Muscle layer of colon (tissue), 2 donors: ENCODE measurements at regions not wholly inside any gene's neighbourhood (a gene's known extent, or its start where the extent isn't known, plus 50 kb on each side); places are given as distances from the start of the nearest gene placed in this dataset.

Experiments
- H3K27ac ChIP-seq: one replicate; pipeline ENCODE4 v1.7.0; 2013; ENCODE audit warnings: low read depth, mild to moderate bottlenecking, low read length, moderate library complexity
- H3K27me3 ChIP-seq, 2 donors: one replicate each; pipeline ENCODE4 v1.7.0; 2013; ENCODE audit warnings: low read length in 2 of 2, mild to moderate bottlenecking in 2 of 2; ENCODE audit not compliant: insufficient read depth in 2 of 2, control insufficient read depth in 1 of 2
- H3K36me3 ChIP-seq: one replicate; pipeline ENCODE4 v1.7.0; 2013; ENCODE audit warnings: mild to moderate bottlenecking, low read length; ENCODE audit not compliant: insufficient read depth
- H3K4me1 ChIP-seq: one replicate; pipeline ENCODE4 v1.7.0; 2013; ENCODE audit warnings: mild to moderate bottlenecking, low read length; ENCODE audit not compliant: insufficient read depth
- H3K4me3 ChIP-seq, 2 donors: one replicate each; pipeline ENCODE4 v1.7.0; 2013; ENCODE audit warnings: low read length in 2 of 2, low read depth in 1 of 2, mild to moderate bottlenecking in 1 of 2, moderate library complexity in 1 of 2
- H3K9ac ChIP-seq: one replicate; pipeline ENCODE4 v1.7.0; 2013; ENCODE audit warnings: low read length
- H3K9me3 ChIP-seq: one replicate; pipeline ENCODE4 v1.7.0; 2013; ENCODE audit warnings: mild to moderate bottlenecking, low read length
- donor health status: abdominal sarcoma.
- donor health status: Adenocarcinoma of cecum.

DNA sequence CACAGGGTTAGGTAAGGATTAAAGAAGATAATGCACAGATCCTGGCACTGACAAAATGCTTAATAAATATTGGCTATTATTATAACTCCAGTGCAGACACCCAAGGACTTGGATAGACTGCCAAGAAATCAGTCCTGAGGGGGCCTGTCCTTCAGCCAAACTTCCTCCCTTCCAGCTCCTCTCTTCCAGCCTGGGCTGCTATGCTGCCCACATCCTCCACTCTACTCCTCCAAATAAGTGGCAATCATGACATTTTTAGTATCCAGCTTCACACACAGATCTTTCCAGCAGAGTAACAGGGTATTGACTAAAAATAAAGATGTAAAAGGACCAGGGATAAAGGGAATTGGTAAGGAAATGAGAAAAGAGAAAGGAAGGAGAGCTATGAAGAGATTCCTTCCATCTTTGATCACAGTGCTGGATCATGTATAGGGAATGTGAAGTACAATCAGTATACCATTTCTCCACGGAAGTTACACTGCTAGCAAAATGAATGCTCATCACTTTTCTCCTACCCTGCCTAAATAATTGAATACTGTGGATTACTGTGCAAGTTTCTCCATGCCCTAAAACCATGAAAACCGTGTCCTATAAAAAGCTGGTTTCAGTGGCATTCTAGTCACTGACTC, 136.0 kb upstream of the OSMR start:
- Histone ChIP-seq H3K9me3 (no peaks in the 10 kb centered on the region), H3K36me3 (no peaks in the 10 kb centered on the region), H3K4me1 (no peaks in the 10 kb centered on the region), H3K9ac (no peak overlapping the region), H3K4me3 (no peak overlapping the region), H3K27me3 (no peaks in the 10 kb centered on the region), H3K27ac (no peak overlapping the region)

DNA sequence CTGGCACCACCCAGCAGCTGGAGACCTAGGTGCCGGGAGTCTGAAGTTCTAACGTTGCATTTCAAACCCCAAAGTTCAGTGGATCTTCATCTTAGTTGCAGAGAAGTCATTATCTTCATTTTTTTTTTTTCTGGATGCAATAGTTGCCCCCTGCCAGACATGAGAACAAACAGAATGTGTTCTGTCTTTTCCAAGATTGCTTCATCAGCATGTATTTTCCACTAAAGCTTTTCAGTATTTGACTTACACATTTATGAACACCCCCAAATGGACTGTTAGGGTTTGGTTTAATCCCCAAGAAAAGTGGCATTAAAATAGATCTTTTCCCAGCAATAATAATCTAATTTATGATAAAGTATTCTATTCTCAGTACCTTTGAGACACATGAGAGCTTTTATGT, 135.2 kb upstream of the OSMR start:
- Histone ChIP-seq H3K4me3 (no peak overlapping the region), H3K36me3 (no peaks in the 10 kb centered on the region), H3K9ac (no peak overlapping the region), H3K27me3 (no peaks in the 10 kb centered on the region), H3K9me3 (no peaks in the 10 kb centered on the region), H3K27ac (no peak overlapping the region), H3K4me1 (no peaks in the 10 kb centered on the region)

DNA sequence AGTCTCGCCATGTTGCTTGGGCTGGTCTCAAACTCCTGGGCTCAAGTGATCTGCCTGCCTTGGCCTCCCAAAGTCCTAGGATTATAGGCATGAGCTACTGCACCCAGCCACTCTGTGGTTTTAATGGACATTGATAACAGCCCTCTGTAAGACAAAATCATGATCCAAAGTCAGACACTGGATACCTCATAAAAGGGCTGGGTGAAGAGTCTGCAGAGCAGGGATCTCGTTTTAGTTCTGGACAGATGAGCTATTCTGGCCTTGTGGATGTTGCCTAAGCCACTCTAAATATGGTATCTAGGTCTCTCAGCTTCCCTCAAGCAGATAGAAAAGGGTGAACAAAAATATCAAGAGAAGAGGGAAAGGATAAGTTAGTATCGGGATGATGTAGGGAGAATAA, 133.4 kb upstream of the OSMR start:
- Histone ChIP-seq H3K36me3 (no peaks in the 10 kb centered on the region), H3K4me1 (no peaks in the 10 kb centered on the region), H3K9ac (no peak overlapping the region), H3K27ac (no peak overlapping the region), H3K4me3 (no peak overlapping the region), H3K27me3 (no peaks in the 10 kb centered on the region), H3K9me3 (no peaks in the 10 kb centered on the region)

DNA sequence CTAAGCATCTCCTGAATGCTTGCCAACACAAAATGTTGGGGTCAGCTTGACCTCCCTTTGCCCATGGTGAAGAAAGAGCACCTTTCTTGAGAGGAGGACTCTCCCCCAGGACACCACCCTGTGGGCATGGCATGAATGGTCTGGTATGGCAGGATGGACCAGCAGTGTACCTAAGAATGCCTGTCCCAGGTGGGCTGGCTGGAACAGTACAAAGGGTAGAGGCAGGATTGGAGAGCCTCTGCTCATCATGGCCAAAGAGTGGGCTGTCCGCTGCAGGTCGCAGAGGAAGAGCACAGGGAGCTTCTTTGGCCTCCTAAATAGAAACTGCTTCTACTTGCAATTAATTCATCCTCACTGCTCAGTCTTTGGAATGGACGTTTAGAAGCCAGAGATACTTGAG, 131.6 kb upstream of the OSMR start:
- H3K27ac ChIP-seq, result no peak overlapping the region
- no peaks in the 10 kb centered on the region for H3K4me1 ChIP-seq
- H3K27me3 ChIP-seq, result no peaks in the 10 kb centered on the region
- H3K36me3 ChIP-seq, result no peaks in the 10 kb centered on the region
- no peak overlapping the region for H3K9ac ChIP-seq
- H3K9me3 ChIP-seq, result no peaks in the 10 kb centered on the region
- H3K4me3 ChIP-seq, result no peak overlapping the region

DNA sequence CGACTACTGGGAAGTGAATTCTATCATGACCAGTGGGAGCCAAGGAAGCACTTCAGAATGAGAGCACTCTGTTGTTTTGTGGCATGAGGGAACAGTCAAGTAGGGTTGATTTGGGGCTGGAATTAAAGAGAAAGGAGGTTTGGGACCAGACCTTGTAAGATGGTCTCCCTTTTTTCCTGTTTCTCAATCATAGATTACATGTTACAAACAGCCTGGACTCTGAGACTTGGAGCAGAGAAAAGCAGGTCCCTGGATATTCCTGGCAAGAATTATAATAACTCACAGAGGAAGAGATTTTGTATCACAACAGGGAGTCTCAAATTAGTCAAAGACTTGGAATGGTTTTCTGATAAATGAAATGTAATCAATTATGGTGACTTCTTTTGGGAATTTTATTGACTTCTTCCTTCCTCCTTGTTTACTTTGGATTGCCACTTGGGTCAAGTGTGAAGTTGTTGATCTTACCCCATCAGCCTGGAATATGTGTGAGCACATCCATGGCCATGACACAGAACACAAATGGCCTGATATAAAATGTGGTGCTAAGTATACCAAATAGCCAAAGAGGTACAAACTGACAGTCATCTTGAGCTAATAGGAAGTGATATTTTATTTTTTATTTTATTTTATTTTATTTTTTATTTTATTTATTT, 131.0 kb upstream of the OSMR start:
- Histone ChIP-seq H3K36me3 (no peaks in the 10 kb centered on the region), H3K27me3 (no peaks in the 10 kb centered on the region), H3K9me3 (no peaks in the 10 kb centered on the region), H3K27ac (no peak overlapping the region), H3K4me3 (no peak overlapping the region), H3K9ac (no peak overlapping the region), H3K4me1 (peaks cover 4% of the 10 kb centered on the region)

DNA sequence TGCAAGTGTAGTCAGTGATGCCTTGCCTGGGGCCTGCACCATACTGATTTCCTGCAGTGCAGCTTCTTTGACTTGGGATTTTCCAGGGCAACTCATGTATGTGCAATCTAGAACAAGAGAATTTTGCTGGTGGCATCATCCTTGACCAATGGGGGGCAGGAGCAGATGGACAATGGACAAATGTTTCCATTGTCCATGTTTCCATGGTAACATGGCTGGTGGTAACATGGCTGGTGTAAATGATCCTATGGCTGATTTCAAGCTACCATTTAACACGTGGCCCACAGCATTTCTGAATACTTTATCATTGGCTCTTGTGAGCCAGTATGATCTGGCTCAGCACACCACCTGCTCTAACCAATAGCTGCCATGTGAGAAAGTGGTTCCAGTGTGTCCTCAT, 130.1 kb upstream of the OSMR start:
- no peaks in the 10 kb centered on the region for H3K27me3 ChIP-seq
- H3K27ac ChIP-seq, result no peak overlapping the region

DNA sequence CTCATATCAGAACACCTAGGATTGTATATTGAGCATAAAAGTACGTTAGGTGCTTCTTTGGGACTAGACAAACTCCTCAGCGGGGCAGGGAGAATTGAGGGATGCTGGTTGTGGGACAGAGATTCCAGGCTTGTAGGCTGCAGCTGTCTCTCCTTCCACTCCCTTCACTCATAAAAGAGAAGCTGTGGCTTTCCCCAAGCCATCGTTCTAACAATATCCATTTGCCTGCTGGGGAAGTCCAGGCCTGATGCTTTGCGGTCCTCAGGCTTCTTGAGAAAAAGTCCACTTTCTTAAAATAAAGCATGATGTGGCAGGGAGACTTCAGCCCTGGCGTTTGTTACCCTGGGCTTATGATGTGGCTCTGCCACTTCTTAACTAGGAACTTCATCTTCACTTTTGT, 129.3 kb upstream of the OSMR start:
- H3K4me1 ChIP-seq, result peaks cover 6% of the 10 kb centered on the region

More for the DNA sequence above, 130.1 kb upstream of the OSMR start:
- no peak overlapping the region for H3K4me3 ChIP-seq
- no peaks in the 10 kb centered on the region for H3K9me3 ChIP-seq
- H3K4me1 ChIP-seq, result peaks cover 6% of the 10 kb centered on the region
- no peak overlapping the region for H3K9ac ChIP-seq
- H3K36me3 ChIP-seq, result no peaks in the 10 kb centered on the region

DNA sequence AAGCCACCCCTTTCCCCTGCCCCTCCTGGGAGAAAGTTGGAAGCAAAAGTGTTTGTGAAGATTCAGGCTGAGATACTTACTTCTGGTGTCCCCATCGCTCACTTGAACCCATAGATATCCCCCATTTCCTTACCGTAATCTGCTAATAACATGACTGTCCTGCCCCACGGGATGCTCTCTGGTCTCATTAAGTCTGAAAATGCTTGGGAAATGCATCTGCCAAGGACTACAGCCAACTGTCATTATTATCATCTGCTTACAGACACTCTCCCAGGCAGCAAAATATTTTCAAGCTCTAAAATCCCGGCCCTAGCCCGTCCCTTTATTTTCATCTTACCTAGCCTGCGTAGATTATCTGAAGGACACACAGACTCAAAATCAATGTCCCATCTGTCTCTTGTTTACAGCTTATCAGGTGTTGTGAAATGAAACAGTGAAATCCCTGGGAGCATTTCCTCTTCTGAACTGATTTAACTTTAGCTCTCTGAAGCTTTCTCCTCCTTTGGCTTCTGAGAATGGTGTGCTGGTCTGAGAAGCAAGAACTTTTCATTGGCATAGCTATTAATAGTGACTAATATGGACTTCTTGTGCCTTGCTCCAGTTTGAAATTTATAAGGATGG, 126.9 kb upstream of the OSMR start:
- Histone ChIP-seq H3K27me3 (no peaks in the 10 kb centered on the region), H3K36me3 (no peaks in the 10 kb centered on the region), H3K9ac (no peak overlapping the region), H3K27ac (peak overlapping the region; percentile 48), H3K4me1 (peaks cover 6% of the 10 kb centered on the region), H3K4me3 (no peak overlapping the region), H3K9me3 (no peaks in the 10 kb centered on the region)

More for the DNA sequence above, 129.3 kb upstream of the OSMR start:
- no peaks in the 10 kb centered on the region for H3K36me3 ChIP-seq
- H3K27me3 ChIP-seq, result no peaks in the 10 kb centered on the region
- H3K9ac ChIP-seq, result no peak overlapping the region
- H3K9me3 ChIP-seq, result no peaks in the 10 kb centered on the region
- H3K4me3 ChIP-seq, result no peak overlapping the region
- H3K27ac ChIP-seq, result no peak overlapping the region

DNA sequence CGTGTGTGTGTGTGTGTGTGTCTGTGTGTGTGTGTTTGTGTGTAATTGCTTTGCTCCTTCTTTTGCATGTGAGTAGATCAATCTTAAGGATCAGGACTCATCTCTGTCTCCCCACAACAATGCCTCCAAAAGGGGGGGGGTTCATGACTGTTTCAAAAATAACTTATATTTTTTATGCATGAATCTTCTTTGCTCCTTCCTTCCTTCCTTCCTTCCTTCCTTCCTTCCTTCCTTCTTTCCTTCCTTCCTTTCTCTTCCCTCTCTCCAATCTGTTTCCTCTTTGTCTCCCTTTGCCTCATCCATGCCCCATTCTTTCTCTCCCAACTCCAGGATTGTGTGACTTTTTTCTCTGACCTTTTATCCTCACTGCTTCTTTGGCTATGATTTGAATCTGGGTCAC, 126.4 kb upstream of the OSMR start:
- Histone ChIP-seq H3K9ac (no peak overlapping the region), H3K27ac (peak overlapping the region; percentile 48)

DNA sequence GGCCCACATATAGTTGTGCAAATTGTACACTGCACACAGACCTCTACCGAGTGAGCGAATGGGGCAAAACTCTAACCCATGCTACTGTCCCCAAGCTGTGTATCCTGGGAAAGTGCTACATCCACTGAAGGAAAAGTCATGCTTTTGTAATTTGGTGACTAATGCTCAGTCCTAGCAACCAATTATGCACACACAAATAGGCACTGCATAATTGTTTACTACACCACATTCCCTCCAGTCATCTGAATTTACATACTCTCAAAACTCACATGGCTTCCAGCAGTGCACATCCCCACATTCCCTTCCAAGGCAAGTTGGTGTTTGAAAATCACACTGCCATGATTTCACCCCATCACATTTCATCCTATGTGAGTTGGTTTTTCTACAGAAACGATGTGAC, 125.9 kb upstream of the OSMR start:
- peaks cover 6% of the 10 kb centered on the region for H3K4me1 ChIP-seq
- H3K9ac ChIP-seq, result no peak overlapping the region
- no peaks in the 10 kb centered on the region for H3K27me3 ChIP-seq
- no peaks in the 10 kb centered on the region for H3K36me3 ChIP-seq
- H3K4me3 ChIP-seq, result no peak overlapping the region
- H3K9me3 ChIP-seq, result no peaks in the 10 kb centered on the region
- H3K27ac ChIP-seq, result no peak overlapping the region

More for the DNA sequence above, 126.4 kb upstream of the OSMR start:
- Histone ChIP-seq H3K4me3 (no peak overlapping the region), H3K36me3 (no peaks in the 10 kb centered on the region), H3K9me3 (no peaks in the 10 kb centered on the region), H3K4me1 (peaks cover 6% of the 10 kb centered on the region), H3K27me3 (no peaks in the 10 kb centered on the region)

DNA sequence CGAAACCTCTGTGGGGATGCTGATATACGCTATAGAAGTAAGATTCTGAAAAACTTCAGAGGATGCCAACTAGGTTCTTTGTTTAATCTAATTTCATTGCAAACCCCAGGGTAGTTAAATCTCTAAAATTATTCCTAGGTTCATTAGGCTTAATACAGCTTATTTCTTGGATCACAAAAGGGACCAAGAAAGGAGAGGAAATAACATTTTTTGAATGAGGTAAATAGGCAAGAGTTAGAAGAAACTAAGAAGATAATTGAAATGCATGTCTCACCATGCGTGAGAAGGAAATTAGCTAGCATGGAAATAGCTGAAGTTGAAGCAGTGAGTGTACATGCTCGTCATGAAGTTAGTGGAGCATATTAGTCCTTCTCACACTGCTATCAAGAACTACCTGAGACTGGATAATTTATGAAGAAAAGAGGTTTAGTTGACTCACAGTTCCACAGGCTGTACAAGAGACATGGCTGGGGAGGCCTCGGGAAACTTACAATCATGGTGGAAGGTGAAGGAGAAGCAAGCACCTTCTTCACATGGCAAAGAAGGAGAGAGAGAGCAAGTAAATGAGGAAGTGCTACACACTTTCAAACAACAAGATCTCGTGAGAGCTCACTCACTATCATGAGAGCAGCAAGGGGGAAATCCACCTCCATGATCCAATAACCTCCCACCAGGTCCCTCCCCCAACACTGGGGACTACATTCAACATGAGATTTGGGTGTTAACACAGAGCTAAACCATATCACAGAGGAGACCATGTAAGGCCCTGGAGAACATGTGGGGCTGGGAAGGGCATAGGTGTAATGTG, 125.1 kb upstream of the OSMR start:
- Histone ChIP-seq H3K27me3 (no peaks in the 10 kb centered on the region), H3K9me3 (no peaks in the 10 kb centered on the region), H3K27ac (no peak overlapping the region), H3K36me3 (no peaks in the 10 kb centered on the region), H3K9ac (no peak overlapping the region), H3K4me3 (no peak overlapping the region), H3K4me1 (peaks cover 6% of the 10 kb centered on the region)
